ENCODE measurements at regions not wholly inside any gene's neighbourhood (a gene's known extent, or its start where the extent isn't known, plus 50 kb on each side); places are given as distances from the start of the nearest gene placed in this dataset.
"Not testable (repeated sequence)": the region's sequence is repeated elsewhere in the genome, so short reads cannot be mapped to it uniquely, and the experiment has no call there.

GRCh38 chr13:89407357-89407756 lies 1736.2 kb downstream of the SLITRK5 start:
- Histone ChIP-seq H3K4me1 (ENCODE audit: insufficient read depth, insufficient read length) (no peaks in the 10 kb centered on the region), H3K4me3 (ENCODE audit: insufficient read length, low read depth) (no peak overlapping the region), H3K36me3 (ENCODE audit: insufficient read depth, insufficient read length, low read length) (no peaks in the 10 kb centered on the region), H3K9me3 (ENCODE audit: insufficient read depth, low read length) (no peaks in the 10 kb centered on the region), H3K27me3 (ENCODE audit: insufficient read depth, insufficient read length) (no peaks in the 10 kb centered on the region), H3K9ac (ENCODE audit: insufficient read length, low read depth) (no peak overlapping the region)
- TF ChIP-seq SUZ12 (IDR thresholded peaks at IDR 0.05; ENCODE audit: extremely low read depth, insufficient read depth, insufficient read length) (no peak), ZNF274 (IDR thresholded peaks at IDR 0.05; ENCODE audit: low read depth, low read length) (no peak), YY1 (IDR thresholded peaks at IDR 0.05; ENCODE audit: insufficient read depth, insufficient read length) (no peak)
- DNase-seq (ENCODE audit: low read depth, low spot score) = no peak

DNA sequence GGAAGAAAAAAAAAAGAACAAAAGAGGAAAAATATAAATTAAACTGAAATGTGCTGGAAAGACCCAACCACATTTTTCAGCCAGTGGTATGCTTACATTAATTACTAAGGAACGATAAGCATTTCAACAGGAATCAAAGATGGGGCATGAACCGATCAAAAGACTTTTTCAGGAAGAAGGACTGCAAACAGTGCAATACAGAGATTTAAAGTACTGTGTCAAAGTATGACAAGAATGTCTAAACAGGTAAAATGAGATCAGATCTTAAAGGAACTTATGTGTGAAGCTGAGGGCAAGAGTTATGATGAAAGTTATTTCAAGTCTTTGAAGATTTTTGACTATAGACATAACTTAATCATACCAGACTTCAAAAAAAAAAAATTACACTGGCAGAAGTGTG lies 1761.8 kb downstream of the SLITRK5 start:
- no peak overlapping the region for H3K4me3 ChIP-seq (ENCODE audit: insufficient read length, low read depth)
- no peaks in the 10 kb centered on the region for H3K4me1 ChIP-seq (ENCODE audit: insufficient read depth, insufficient read length)
- H3K9me3 ChIP-seq (ENCODE audit: insufficient read depth, low read length) = no peaks in the 10 kb centered on the region
- TF ChIP-seq ZNF274 (IDR thresholded peaks at IDR 0.05; ENCODE audit: low read depth, low read length) = no peak
- no peak for TF ChIP-seq SUZ12 (IDR thresholded peaks at IDR 0.05; ENCODE audit: extremely low read depth, insufficient read depth, insufficient read length)
- TF ChIP-seq YY1 (IDR thresholded peaks at IDR 0.05; ENCODE audit: insufficient read depth, insufficient read length) = no peak
- no peaks in the 10 kb centered on the region for H3K36me3 ChIP-seq (ENCODE audit: insufficient read depth, insufficient read length, low read length)
- DNase-seq (ENCODE audit: low read depth, low spot score) = no peak
- no peaks in the 10 kb centered on the region for H3K27me3 ChIP-seq (ENCODE audit: insufficient read depth, insufficient read length)
- H3K9ac ChIP-seq (ENCODE audit: insufficient read length, low read depth) = no peak overlapping the region

DNA sequence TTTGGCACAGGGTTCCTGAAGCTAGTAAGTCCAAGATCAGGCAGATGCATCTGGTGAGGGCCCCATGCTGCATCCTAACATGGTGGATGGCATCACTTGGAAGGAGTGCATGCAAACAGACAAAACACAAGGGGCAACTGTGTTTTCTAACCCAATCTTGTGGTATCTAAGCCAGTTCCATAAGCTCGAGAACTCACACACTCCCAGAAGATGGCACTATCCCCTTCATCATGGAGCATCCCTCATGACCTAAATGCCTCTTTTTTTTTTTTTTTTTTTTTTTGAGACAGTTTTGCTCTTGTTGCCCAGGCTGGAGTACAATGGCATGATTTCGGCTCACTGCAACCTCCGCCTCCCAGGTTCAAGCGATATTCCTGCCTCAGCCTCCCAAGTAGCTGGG lies 1763.5 kb downstream of the SLITRK5 start:
- peak; percentile 48 for DNase-seq (ENCODE audit: low read depth, low spot score)
- H3K4me3 ChIP-seq (ENCODE audit: insufficient read length, low read depth); H3K36me3 ChIP-seq (ENCODE audit: insufficient read depth, insufficient read length, low read length); H3K9ac ChIP-seq (ENCODE audit: insufficient read length, low read depth); H3K9me3 ChIP-seq (ENCODE audit: insufficient read depth, low read length); H3K4me1 ChIP-seq (ENCODE audit: insufficient read depth, insufficient read length); H3K27me3 ChIP-seq (ENCODE audit: insufficient read depth, insufficient read length): not testable (repeated sequence)

DNA sequence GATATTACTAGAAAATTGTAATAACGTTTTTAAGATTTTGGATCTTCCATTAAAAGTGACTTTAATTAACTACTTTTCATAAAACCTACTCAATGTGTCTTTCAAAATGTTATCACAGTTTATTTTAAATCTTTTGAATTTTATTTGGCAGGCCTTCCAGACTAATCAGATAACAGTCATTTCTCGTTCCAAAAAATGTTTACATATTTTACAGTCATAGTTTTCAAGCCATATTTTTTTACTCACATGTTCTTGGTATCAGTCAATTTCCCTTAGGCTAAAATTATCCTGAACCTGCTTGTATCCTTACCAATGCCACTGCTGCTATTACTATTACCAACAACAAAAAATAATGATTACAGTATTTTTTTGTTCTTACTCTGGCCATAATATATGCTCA lies 1783.5 kb downstream of the SLITRK5 start:
- no peaks in the 10 kb centered on the region for H3K4me1 ChIP-seq (ENCODE audit: insufficient read depth, insufficient read length)
- H3K36me3 ChIP-seq (ENCODE audit: insufficient read depth, insufficient read length, low read length) = no peaks in the 10 kb centered on the region
- no peak for TF ChIP-seq SUZ12 (IDR thresholded peaks at IDR 0.05; ENCODE audit: extremely low read depth, insufficient read depth, insufficient read length)
- no peak for TF ChIP-seq ZNF274 (IDR thresholded peaks at IDR 0.05; ENCODE audit: low read depth, low read length)
- TF ChIP-seq YY1 (IDR thresholded peaks at IDR 0.05; ENCODE audit: insufficient read depth, insufficient read length) = no peak
- H3K9me3 ChIP-seq (ENCODE audit: insufficient read depth, low read length) = no peaks in the 10 kb centered on the region
- DNase-seq (ENCODE audit: low read depth, low spot score) = no peak
- no peak overlapping the region for H3K9ac ChIP-seq (ENCODE audit: insufficient read length, low read depth)
- H3K27me3 ChIP-seq (ENCODE audit: insufficient read depth, insufficient read length) = no peaks in the 10 kb centered on the region
- no peak overlapping the region for H3K4me3 ChIP-seq (ENCODE audit: insufficient read length, low read depth)

- Histone ChIP-seq H3K4me1 (ENCODE audit: insufficient read depth, insufficient read length) (no peaks in the 10 kb centered on the region), H3K27me3 (ENCODE audit: insufficient read depth, insufficient read length) (no peaks in the 10 kb centered on the region), H3K36me3 (ENCODE audit: insufficient read depth, insufficient read length, low read length) (no peaks in the 10 kb centered on the region), H3K9me3 (ENCODE audit: insufficient read depth, low read length) (no peaks in the 10 kb centered on the region), H3K9ac (ENCODE audit: insufficient read length, low read depth) (no peak overlapping the region), H3K4me3 (ENCODE audit: insufficient read length, low read depth) (no peak overlapping the region)
- no peak for DNase-seq (ENCODE audit: low read depth, low spot score)
- TF ChIP-seq ZNF274 (IDR thresholded peaks at IDR 0.05; ENCODE audit: low read depth, low read length) = no peak
Measured at GRCh38 chr13:89455225-89455624, 1784.1 kb downstream of the SLITRK5 start.

- no peaks in the 10 kb centered on the region for H3K9me3 ChIP-seq (ENCODE audit: insufficient read depth, low read length)
- H3K9ac ChIP-seq (ENCODE audit: insufficient read length, low read depth) = no peak overlapping the region
- no peaks in the 10 kb centered on the region for H3K36me3 ChIP-seq (ENCODE audit: insufficient read depth, insufficient read length, low read length)
- TF ChIP-seq YY1 (IDR thresholded peaks at IDR 0.05; ENCODE audit: insufficient read depth, insufficient read length) = no peak
- TF ChIP-seq SUZ12 (IDR thresholded peaks at IDR 0.05; ENCODE audit: extremely low read depth, insufficient read depth, insufficient read length) = no peak
- no peak for TF ChIP-seq ZNF274 (IDR thresholded peaks at IDR 0.05; ENCODE audit: low read depth, low read length)
- no peaks in the 10 kb centered on the region for H3K4me1 ChIP-seq (ENCODE audit: insufficient read depth, insufficient read length)
- no peaks in the 10 kb centered on the region for H3K27me3 ChIP-seq (ENCODE audit: insufficient read depth, insufficient read length)
- no peak for DNase-seq (ENCODE audit: low read depth, low spot score)
- H3K4me3 ChIP-seq (ENCODE audit: insufficient read length, low read depth) = no peak overlapping the region
Measured at GRCh38 chr13:89455741-89456140, 1784.6 kb downstream of the SLITRK5 start.

GRCh38 chr13:89457977-89458376 lies 1786.8 kb downstream of the SLITRK5 start:
- no peak for DNase-seq (ENCODE audit: low read depth, low spot score)
- Histone ChIP-seq H3K9me3 (ENCODE audit: insufficient read depth, low read length) (no peaks in the 10 kb centered on the region), H3K27me3 (ENCODE audit: insufficient read depth, insufficient read length) (no peaks in the 10 kb centered on the region), H3K36me3 (ENCODE audit: insufficient read depth, insufficient read length, low read length) (no peaks in the 10 kb centered on the region), H3K9ac (ENCODE audit: insufficient read length, low read depth) (no peak overlapping the region), H3K4me3 (ENCODE audit: insufficient read length, low read depth) (no peak overlapping the region), H3K4me1 (ENCODE audit: insufficient read depth, insufficient read length) (no peaks in the 10 kb centered on the region)
- TF ChIP-seq YY1 (IDR thresholded peaks at IDR 0.05; ENCODE audit: insufficient read depth, insufficient read length) (no peak), SUZ12 (IDR thresholded peaks at IDR 0.05; ENCODE audit: extremely low read depth, insufficient read depth, insufficient read length) (no peak), ZNF274 (IDR thresholded peaks at IDR 0.05; ENCODE audit: low read depth, low read length) (no peak)

DNA sequence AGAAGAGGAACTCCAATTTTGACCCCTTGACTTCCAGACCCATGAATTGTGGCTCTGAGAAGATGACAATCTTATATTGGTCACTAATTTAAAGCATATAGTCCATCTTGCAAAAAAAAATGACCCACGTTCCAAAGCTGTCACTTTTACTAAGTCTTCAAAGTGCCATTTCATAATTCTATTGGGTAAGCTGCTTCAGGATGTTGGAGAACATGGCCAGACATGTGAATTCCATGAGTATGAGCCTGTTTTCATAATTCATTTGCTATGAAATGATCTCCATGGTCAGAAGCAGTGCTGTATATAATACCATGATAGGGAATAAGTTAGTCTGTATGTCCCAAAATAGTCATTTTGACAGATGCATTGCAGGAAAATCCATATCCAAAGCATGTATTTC lies 1787.3 kb downstream of the SLITRK5 start:
- TF ChIP-seq YY1 (IDR thresholded peaks at IDR 0.05; ENCODE audit: insufficient read depth, insufficient read length) (no peak), SUZ12 (IDR thresholded peaks at IDR 0.05; ENCODE audit: extremely low read depth, insufficient read depth, insufficient read length) (no peak), ZNF274 (IDR thresholded peaks at IDR 0.05; ENCODE audit: low read depth, low read length) (no peak)
- H3K4me1 ChIP-seq (ENCODE audit: insufficient read depth, insufficient read length) = no peaks in the 10 kb centered on the region
- H3K9ac ChIP-seq (ENCODE audit: insufficient read length, low read depth) = no peak overlapping the region
- no peak for DNase-seq (ENCODE audit: low read depth, low spot score)
- no peak overlapping the region for H3K4me3 ChIP-seq (ENCODE audit: insufficient read length, low read depth)
- H3K9me3 ChIP-seq (ENCODE audit: insufficient read depth, low read length) = no peaks in the 10 kb centered on the region
- no peaks in the 10 kb centered on the region for H3K27me3 ChIP-seq (ENCODE audit: insufficient read depth, insufficient read length)
- H3K36me3 ChIP-seq (ENCODE audit: insufficient read depth, insufficient read length, low read length) = no peaks in the 10 kb centered on the region

DNA sequence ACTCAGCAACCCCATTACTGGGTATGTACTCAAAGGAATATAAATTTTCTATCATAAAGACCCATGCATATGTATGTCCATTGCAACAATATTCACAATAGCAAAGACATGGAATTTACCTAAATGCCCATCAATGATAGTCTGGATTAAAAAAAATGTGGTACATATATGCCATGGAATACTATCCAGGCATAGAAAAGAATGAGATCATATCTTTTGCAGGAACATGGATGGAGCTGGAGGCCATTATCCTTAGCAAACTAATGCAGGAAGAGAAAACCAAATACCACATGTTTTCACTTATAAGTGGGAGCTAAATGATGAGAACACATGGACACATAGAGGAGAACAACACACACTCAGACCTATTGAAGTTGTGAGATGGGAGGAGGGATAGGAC lies 1789.7 kb downstream of the SLITRK5 start:
- not testable (repeated sequence) for H3K36me3 ChIP-seq (ENCODE audit: insufficient read depth, insufficient read length, low read length); H3K4me3 ChIP-seq (ENCODE audit: insufficient read length, low read depth); H3K9ac ChIP-seq (ENCODE audit: insufficient read length, low read depth); H3K4me1 ChIP-seq (ENCODE audit: insufficient read depth, insufficient read length); H3K9me3 ChIP-seq (ENCODE audit: insufficient read depth, low read length); H3K27me3 ChIP-seq (ENCODE audit: insufficient read depth, insufficient read length); DNase-seq (ENCODE audit: low read depth, low spot score)
